Trophoblast cell (in vitro differentiated cells and primary cell): ENCODE measurements at regions not wholly inside any gene's neighbourhood (a gene's known extent, or its start where the extent isn't known, plus 50 kb on each side); places are given as distances from the start of the nearest gene placed in this dataset.

ENCODE experiments used
- DNase-seq, 2 donors: peaks; one replicate each; pipeline ENCODE4 v3.0.0-alpha.2; 2016
- H2AFZ ChIP-seq: 2 replicates; pipeline ENCODE4 v1.6.1; 2013; ENCODE audit warnings: low read length, moderate library complexity, mild to moderate bottlenecking; ENCODE audit not compliant: insufficient read depth, poor library complexity
- H2AK5ac ChIP-seq: 2 replicates; pipeline ENCODE4 v1.6.1; 2013; ENCODE audit warnings: mild to moderate bottlenecking, low read length
- H2BK120ac ChIP-seq: 2 replicates; pipeline ENCODE4 v1.6.1; 2013; ENCODE audit warnings: low read length, mild to moderate bottlenecking, moderate library complexity; ENCODE audit not compliant: insufficient read depth, poor library complexity
- H2BK12ac ChIP-seq: 2 replicates; pipeline ENCODE4 v1.6.1; 2013; ENCODE audit warnings: mild to moderate bottlenecking, low read length, moderate library complexity
- H2BK5ac ChIP-seq: 2 replicates; pipeline ENCODE4 v1.6.1; 2013; ENCODE audit warnings: low read length, low read depth, moderate library complexity, mild to moderate bottlenecking; ENCODE audit not compliant: poor library complexity
- H3K14ac ChIP-seq: 2 replicates; pipeline ENCODE4 v1.6.1; 2013; ENCODE audit warnings: mild to moderate bottlenecking, low read length
- H3K18ac ChIP-seq: 2 replicates; pipeline ENCODE4 v1.6.1; 2013; ENCODE audit warnings: mild to moderate bottlenecking, low read length
- H3K23ac ChIP-seq: 2 replicates; pipeline ENCODE4 v1.6.1; 2013; ENCODE audit warnings: low read length
- H3K27ac ChIP-seq: 2 replicates; pipeline ENCODE4 v1.5.1; 2013; ENCODE audit warnings: low read depth, mild to moderate bottlenecking, inconsistent platforms, low read length, moderate library complexity
- H3K27me3 ChIP-seq: 2 replicates; pipeline ENCODE4 v1.6.1; 2013; ENCODE audit warnings: inconsistent platforms, mild to moderate bottlenecking, low read length, moderate library complexity; ENCODE audit not compliant: insufficient read depth
- H3K36me3 ChIP-seq, 2 experiments: 1 replicate in 1 of 2; 2 replicates in 1 of 2; pipeline ENCODE4 v1.6.1; 2013; ENCODE audit warnings: low read length in 2 of 2, mild to moderate bottlenecking in 2 of 2, moderate library complexity in 1 of 2; ENCODE audit not compliant: insufficient read depth in 2 of 2, control insufficient read depth in 1 of 2
- H3K4ac ChIP-seq: 2 replicates; pipeline ENCODE4 v1.6.1; 2013; ENCODE audit warnings: low read depth, mild to moderate bottlenecking, low read length, moderate library complexity
- H3K4me1 ChIP-seq, 2 experiments: 1 replicate in 1 of 2; 2 replicates in 1 of 2; pipeline ENCODE4 v1.6.1; 2013; ENCODE audit warnings: low read length in 2 of 2, mild to moderate bottlenecking in 2 of 2, moderate library complexity in 1 of 2; ENCODE audit not compliant: insufficient read depth in 2 of 2, control insufficient read depth in 1 of 2
- H3K4me2 ChIP-seq: 2 replicates; pipeline ENCODE4 v1.6.1; 2013; ENCODE audit warnings: inconsistent platforms, mild to moderate bottlenecking, low read length, moderate library complexity
- H3K4me3 ChIP-seq: 2 replicates; pipeline ENCODE4 v1.5.1; 2013; ENCODE audit warnings: mild to moderate bottlenecking, low read depth, low read length, inconsistent platforms
- H3K79me1 ChIP-seq: one replicate; pipeline ENCODE4 v1.6.1; 2013; ENCODE audit warnings: low read length
- H3K79me2 ChIP-seq: 2 replicates; pipeline ENCODE4 v1.6.1; 2013; ENCODE audit warnings: low read length, mild to moderate bottlenecking; ENCODE audit not compliant: control insufficient read depth, insufficient read depth, poor library complexity
- H3K9ac ChIP-seq: 2 replicates; pipeline ENCODE4 v1.6.1; 2013; ENCODE audit warnings: mild to moderate bottlenecking, low read length
- H3K9me3 ChIP-seq: 2 replicates; pipeline ENCODE4 v1.6.1; 2013; ENCODE audit warnings: low read depth, mild to moderate bottlenecking, control low read depth, inconsistent platforms, low read length; ENCODE audit not compliant: insufficient read depth
- H4K12ac ChIP-seq: 2 replicates; pipeline ENCODE4 v1.6.1; 2013; ENCODE audit warnings: low read depth, mild to moderate bottlenecking, low read length, moderate library complexity
- H4K8ac ChIP-seq: 2 replicates; pipeline ENCODE4 v1.6.1; 2013; ENCODE audit warnings: low read depth, mild to moderate bottlenecking, low read length, moderate library complexity
- H4K91ac ChIP-seq: one replicate; pipeline ENCODE4 v1.6.1; 2013; ENCODE audit warnings: low read depth, mild to moderate bottlenecking, low read length, moderate library complexity
- WGBS: extraction: QIAGEN DNeasy Blood & Tissue Kit; methylation state at CpG from one replicate; pipeline ENCODE4 v1.1.7; 2013; ENCODE audit warnings: missing lambda C conversion rate; ENCODE audit not compliant: insufficient read length, insufficient coverage; ENCODE audit errors: extremely low coverage; 5-methylcytosine and 5-hydroxymethylcytosine counted together

DNA sequence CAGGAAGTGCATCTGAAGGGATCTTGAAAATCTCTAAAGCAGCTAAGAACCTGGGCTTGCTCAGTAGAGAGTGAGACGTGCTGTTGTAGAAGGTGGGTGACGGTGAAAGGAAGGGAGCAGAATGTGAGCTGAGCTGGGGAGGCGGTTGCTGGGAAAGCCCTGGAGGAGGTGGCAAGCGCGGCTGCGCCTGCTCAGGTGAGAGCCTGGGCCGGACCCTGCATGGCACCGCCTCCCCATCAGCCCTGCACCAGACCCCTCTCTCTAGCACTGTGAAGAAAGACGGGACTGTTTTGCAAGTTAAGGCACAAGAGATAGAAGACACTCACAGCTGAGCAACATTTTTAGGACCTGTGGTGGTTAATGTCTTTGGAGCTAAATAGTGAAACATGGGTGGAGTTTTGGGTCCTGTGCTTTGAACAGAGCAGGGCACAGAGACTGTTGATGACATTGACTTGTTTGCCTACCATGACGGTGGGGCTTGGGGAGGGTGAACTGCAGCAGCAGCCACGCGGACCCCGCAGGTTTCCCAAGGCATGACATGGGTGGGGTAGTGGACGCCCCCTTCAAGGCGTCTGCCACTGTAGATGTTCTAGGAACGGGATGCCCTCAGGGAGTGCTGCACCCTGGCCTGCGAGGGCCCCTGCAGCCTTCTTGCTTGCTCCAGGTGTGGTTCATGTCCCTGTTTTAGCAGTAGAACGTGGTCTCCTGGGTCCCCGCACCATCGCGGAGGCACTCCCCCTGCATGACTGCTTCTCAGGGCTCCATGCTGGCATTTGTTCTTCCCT lies 245.3 kb downstream of the TSN start:
- Histone ChIP-seq H3K4me1 (no peaks in the 10 kb centered on the region), H3K4me3 (no peak overlapping the region), H3K79me1 (no peaks in the 10 kb centered on the region), H4K12ac (no peak overlapping the region), H4K8ac (no peak overlapping the region), H3K4me2 (no peak overlapping the region), H4K91ac (no peak overlapping the region), H3K9me3 (no peaks in the 10 kb centered on the region), H3K14ac (no peak overlapping the region), H2BK120ac (no peak overlapping the region), H3K4ac (no peak overlapping the region), H3K23ac (no peak overlapping the region), H3K27me3 (no peaks in the 10 kb centered on the region), H3K9ac (no peak overlapping the region), H2AFZ (no peak overlapping the region), H2AK5ac (no peak overlapping the region), H3K79me2 (no peaks in the 10 kb centered on the region), H3K18ac (no peak overlapping the region), H3K27ac (no peak overlapping the region), H2BK12ac (no peak overlapping the region), H3K36me3 (no peaks in the 10 kb centered on the region), H2BK5ac (no peak overlapping the region)
- WGBS = no CpG with 5 or more reads among the region's 21 CpGs
- no peak for DNase-seq

- Histone ChIP-seq H3K79me1 (no peaks in the 10 kb centered on the region), H3K9me3 (no peaks in the 10 kb centered on the region), H2BK5ac (no peak overlapping the region), H4K91ac (no peak overlapping the region), H3K36me3 (no peaks in the 10 kb centered on the region), H3K14ac (no peak overlapping the region), H3K4ac (no peak overlapping the region), H3K4me3 (no peak overlapping the region), H3K27me3 (no peaks in the 10 kb centered on the region), H3K23ac (no peak overlapping the region), H3K9ac (no peak overlapping the region), H3K4me1 (no peaks in the 10 kb centered on the region), H2BK12ac (no peak overlapping the region), H3K79me2 (no peaks in the 10 kb centered on the region), H3K27ac (no peak overlapping the region), H3K4me2 (no peak overlapping the region), H4K8ac (no peak overlapping the region), H2AFZ (no peak overlapping the region), H4K12ac (no peak overlapping the region), H3K18ac (no peak overlapping the region), H2BK120ac (no peak overlapping the region), H2AK5ac (no peak overlapping the region)
- no peak for DNase-seq
- WGBS = no CpG with 5 or more reads among the region's 7 CpGs
Observed at GRCh38 chr2:122001441-122001874, 246.0 kb downstream of the TSN start.

DNA sequence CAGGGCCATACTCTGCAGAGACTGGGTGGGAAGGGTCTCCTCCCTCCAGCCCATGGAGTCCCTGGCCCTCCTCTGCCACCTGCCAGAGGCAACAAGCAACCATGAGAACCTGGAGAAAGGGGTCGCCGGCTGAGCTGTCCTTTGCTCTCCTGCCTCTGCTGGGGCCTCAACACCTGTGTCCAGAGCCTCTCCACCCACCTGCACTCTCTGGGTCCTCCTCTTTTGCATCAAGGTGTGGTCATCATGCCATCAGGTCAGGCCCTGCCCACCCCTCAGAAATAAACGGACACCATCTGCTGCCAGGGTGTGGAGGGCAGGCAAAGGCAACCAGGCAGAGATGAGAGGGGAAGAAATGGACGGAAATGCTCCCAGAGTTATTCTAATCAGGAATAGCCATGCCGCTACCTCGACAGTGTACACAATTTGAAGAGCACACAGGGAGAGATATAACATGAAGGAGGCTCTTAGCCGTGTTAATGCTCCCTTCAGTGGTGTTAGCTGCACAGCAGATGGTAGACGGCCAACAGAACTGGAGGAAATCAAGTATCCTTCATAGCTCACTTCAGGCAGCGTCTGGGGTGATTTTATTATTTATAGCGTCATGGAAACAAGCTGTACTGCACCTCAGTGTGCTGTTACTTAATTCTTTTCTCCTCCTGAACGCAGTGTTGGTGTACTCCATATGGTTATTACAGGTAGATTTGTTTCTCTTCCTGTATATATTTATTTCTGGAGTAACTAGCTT lies 247.9 kb downstream of the TSN start:
- Histone ChIP-seq H4K8ac (no peak overlapping the region), H3K27ac (no peak overlapping the region), H3K18ac (no peak overlapping the region), H3K14ac (no peak overlapping the region), H2AK5ac (no peak overlapping the region), H4K12ac (no peak overlapping the region), H3K4me1 (no peaks in the 10 kb centered on the region), H3K4me2 (no peak overlapping the region), H3K79me2 (no peaks in the 10 kb centered on the region), H3K4me3 (no peak overlapping the region), H3K9ac (no peak overlapping the region), H3K36me3 (no peaks in the 10 kb centered on the region), H3K9me3 (no peaks in the 10 kb centered on the region), H2AFZ (no peak overlapping the region), H3K79me1 (no peaks in the 10 kb centered on the region), H4K91ac (no peak overlapping the region), H3K4ac (no peak overlapping the region), H3K23ac (no peak overlapping the region), H2BK12ac (no peak overlapping the region), H3K27me3 (no peaks in the 10 kb centered on the region), H2BK5ac (no peak overlapping the region), H2BK120ac (no peak overlapping the region)
- DNase-seq = no peak
- no CpG with 5 or more reads among the region's 11 CpGs for WGBS

DNA sequence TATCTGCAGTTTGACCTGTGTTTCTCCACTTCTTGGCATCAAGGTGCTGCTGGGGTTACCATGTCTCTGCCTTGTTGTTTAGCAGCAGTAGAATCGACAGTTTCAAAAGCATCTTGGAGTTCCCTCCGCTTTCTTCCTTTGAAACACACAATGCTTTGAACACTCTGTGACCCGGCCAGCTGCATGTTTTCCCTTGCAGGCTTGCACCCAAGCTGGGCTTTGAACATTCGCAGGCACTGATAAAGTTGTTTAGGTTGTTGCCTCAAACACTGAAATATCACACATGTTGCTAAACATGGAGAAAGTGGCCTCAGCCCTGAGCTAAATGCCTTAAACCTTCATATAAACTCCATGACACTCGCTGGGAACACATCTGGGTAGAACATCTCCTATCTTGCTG lies 251.7 kb downstream of the TSN start:
- Histone ChIP-seq H3K4me1 (peaks cover 0 to 2% of the 10 kb centered on the region in 2 experiments), H3K27ac (no peak overlapping the region), H4K12ac (no peak overlapping the region), H4K8ac (no peak overlapping the region), H3K14ac (no peak overlapping the region), H3K4ac (no peak overlapping the region), H4K91ac (no peak overlapping the region), H2BK120ac (no peak overlapping the region), H3K4me2 (no peak overlapping the region), H3K79me2 (no peaks in the 10 kb centered on the region), H2BK5ac (no peak overlapping the region), H2AFZ (no peak overlapping the region), H3K36me3 (no peaks in the 10 kb centered on the region), H3K79me1 (no peaks in the 10 kb centered on the region), H3K23ac (no peak overlapping the region), H3K9me3 (no peaks in the 10 kb centered on the region), H3K18ac (no peak overlapping the region), H2BK12ac (no peak overlapping the region), H3K9ac (no peak overlapping the region), H3K27me3 (no peaks in the 10 kb centered on the region), H2AK5ac (no peak overlapping the region), H3K4me3 (no peak overlapping the region)
- no CpG with 5 or more reads among the region's 5 CpGs for whole genome bisulfite sequencing
- DNase-seq = no peak
